Keratinocyte (primary cell): ENCODE measurements at regions not wholly inside any gene's neighbourhood (a gene's known extent, or its start where the extent isn't known, plus 50 kb on each side); places are given as distances from the start of the nearest gene placed in this dataset.

Experiments used
- DNase-seq: peaks from one replicate; pipeline ENCODE4 v3.0.0-alpha.2; 2011; ENCODE audit warnings: low read depth, missing footprints, low spot score
- FAIRE-seq: peaks from 2 replicates; lab custom pipeline; 2011; peaks lifted over from hg19 to GRCh38; lab: Jason Lieb, UNC
- H2AFZ ChIP-seq: 2 replicates; pipeline ENCODE4 v1.6.0; 2012; ENCODE audit warnings: low read length, control low read depth, inconsistent platforms; ENCODE audit not compliant: control insufficient read depth
- H3K27ac ChIP-seq: 2 replicates; pipeline ENCODE4 v1.5.1; 2011; ENCODE audit warnings: low read length; ENCODE audit not compliant: control insufficient read depth, insufficient read depth
- H3K27me3 ChIP-seq: 3 replicates; pipeline ENCODE4 v1.6.0; 2011; ENCODE audit warnings: low read length; ENCODE audit not compliant: control insufficient read depth, insufficient read depth; ENCODE audit errors: extremely low read depth
- H3K36me3 ChIP-seq, 2 experiments: 2 replicates in 1 of 2; 3 replicates in 1 of 2; pipeline ENCODE4 v1.5.1; 2011; ENCODE audit warnings: low read length in 2 of 2, mild to moderate bottlenecking in 1 of 2; ENCODE audit not compliant: control insufficient read depth in 2 of 2, insufficient read depth in 2 of 2; ENCODE audit errors: extremely low read depth in 1 of 2
- H3K4me1 ChIP-seq: 3 replicates; pipeline ENCODE4 v1.5.1; 2011; ENCODE audit warnings: low read length; ENCODE audit not compliant: control insufficient read depth, insufficient read depth; ENCODE audit errors: extremely low read depth
- H3K4me2 ChIP-seq: 3 replicates; pipeline ENCODE4 v1.6.0; 2011; ENCODE audit warnings: low read depth, low read length; ENCODE audit not compliant: control insufficient read depth, insufficient read depth; ENCODE audit errors: extremely low read depth
- H3K4me3 ChIP-seq, 3 experiments: fragments of 200-600 bp in 1 of 3; sonication (generic) in 1 of 3; 2 replicates in 2 of 3; 3 replicates in 1 of 3; pipeline ENCODE4 v1.5.1; 2011 to 2016; ENCODE audit warnings: low read length in 3 of 3, mild to moderate bottlenecking in 3 of 3, control low read depth in 2 of 3, inconsistent platforms in 1 of 3, low read depth in 1 of 3, mixed read lengths in 1 of 3, mixed run types in 1 of 3, moderate library complexity in 1 of 3; ENCODE audit not compliant: control insufficient read depth in 2 of 3, insufficient read depth in 2 of 3; ENCODE audit errors: extremely low read depth in 1 of 3
- H3K79me2 ChIP-seq: 2 replicates; pipeline ENCODE4 v1.6.0; 2012; ENCODE audit warnings: low read length; ENCODE audit not compliant: control insufficient read depth, insufficient read depth
- H3K9ac ChIP-seq: 3 replicates; pipeline ENCODE4 v1.6.0; 2011; ENCODE audit warnings: low read length; ENCODE audit not compliant: control insufficient read depth, insufficient read depth; ENCODE audit errors: extremely low read depth
- H3K9me1 ChIP-seq: 3 replicates; pipeline ENCODE4 v1.6.0; 2011; ENCODE audit warnings: low read length; ENCODE audit not compliant: control insufficient read depth, insufficient read depth; ENCODE audit errors: extremely low read depth
- H3K9me3 ChIP-seq: 2 replicates; pipeline ENCODE4 v1.5.1; 2012; ENCODE audit warnings: low read depth, low read length; ENCODE audit not compliant: control insufficient read depth
- H4K20me1 ChIP-seq: 3 replicates; pipeline ENCODE4 v1.6.0; 2011; ENCODE audit warnings: low read length; ENCODE audit not compliant: control insufficient read depth, insufficient read depth; ENCODE audit errors: extremely low read depth
- EZH2 ChIP-seq: IDR thresholded peaks from one replicate; pipeline ENCODE4 v1.6.1; 2012; ENCODE audit warnings: inconsistent platforms, mild to moderate bottlenecking, low read length, moderate library complexity
- dilution Hi-C: fragments of 300-500 bp; cut with MboI; formaldehyde crosslinking; loops from one replicate; pipeline ENCODE4 v1.7.0; 2020; ENCODE audit warnings: low sequenced_read_pairs; ENCODE audit not compliant: extremely low pct_ligation_motif_present
- TF ChIP-seq, protein P1 (sequence below), 3 experiments: IDR thresholded peaks in 1 of 3; conservative IDR thresholded peaks in 1 of 3; optimal IDR thresholded peaks in 1 of 3; 2 replicates in 2 of 3; 3 replicates in 1 of 3; pipeline versions ENCODE3 to v1.5.1; 2011; ENCODE audit warnings: low read length in 3 of 3, mild to moderate bottlenecking in 3 of 3, moderate library complexity in 2 of 3, control low read depth in 1 of 3, inconsistent platforms in 1 of 3; ENCODE audit not compliant: insufficient read depth in 2 of 3; ENCODE audit errors: extremely low read depth in 1 of 3

DNA sequence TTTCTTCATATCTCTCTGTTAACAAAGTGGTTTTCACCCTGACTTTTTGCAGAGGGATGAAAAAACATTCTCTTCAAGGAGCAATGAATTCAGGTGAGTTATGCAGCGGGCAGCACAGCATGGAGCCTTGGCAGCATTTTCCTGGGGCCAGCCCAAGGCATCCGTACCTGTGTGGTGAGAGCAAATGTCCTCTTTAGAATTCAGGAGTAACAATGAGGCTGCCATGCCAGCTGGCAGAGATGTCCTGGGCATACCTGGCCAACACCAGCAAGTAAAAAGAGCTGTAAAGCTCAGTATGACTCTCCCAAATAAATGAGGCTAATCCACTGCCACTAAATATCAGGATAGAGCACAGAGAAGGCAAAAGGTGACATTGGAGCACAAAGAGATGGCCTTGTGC is 277.6 kb upstream of the TRPC7 start:
- TF ChIP-seq EZH2: no peak
- TF ChIP-seq, protein P1, sequence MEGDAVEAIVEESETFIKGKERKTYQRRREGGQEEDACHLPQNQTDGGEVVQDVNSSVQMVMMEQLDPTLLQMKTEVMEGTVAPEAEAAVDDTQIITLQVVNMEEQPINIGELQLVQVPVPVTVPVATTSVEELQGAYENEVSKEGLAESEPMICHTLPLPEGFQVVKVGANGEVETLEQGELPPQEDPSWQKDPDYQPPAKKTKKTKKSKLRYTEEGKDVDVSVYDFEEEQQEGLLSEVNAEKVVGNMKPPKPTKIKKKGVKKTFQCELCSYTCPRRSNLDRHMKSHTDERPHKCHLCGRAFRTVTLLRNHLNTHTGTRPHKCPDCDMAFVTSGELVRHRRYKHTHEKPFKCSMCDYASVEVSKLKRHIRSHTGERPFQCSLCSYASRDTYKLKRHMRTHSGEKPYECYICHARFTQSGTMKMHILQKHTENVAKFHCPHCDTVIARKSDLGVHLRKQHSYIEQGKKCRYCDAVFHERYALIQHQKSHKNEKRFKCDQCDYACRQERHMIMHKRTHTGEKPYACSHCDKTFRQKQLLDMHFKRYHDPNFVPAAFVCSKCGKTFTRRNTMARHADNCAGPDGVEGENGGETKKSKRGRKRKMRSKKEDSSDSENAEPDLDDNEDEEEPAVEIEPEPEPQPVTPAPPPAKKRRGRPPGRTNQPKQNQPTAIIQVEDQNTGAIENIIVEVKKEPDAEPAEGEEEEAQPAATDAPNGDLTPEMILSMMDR (optimal IDR thresholded peaks at IDR 0.05 in 1 of 3, IDR thresholded peaks at IDR 0.05 in 1 of 3, conservative IDR thresholded peaks at IDR 0.05 in 1 of 3; ENCODE audit: extremely low read depth in 1 of 3, insufficient read depth in 2 of 3, low read length in 3 of 3): no peak
- DNase-seq: no peak
- FAIRE-seq: no peak
- Histone ChIP-seq H3K79me2 (no peaks in the 10 kb centered on the region), H3K4me2 (no peak overlapping the region), H4K20me1 (no peaks in the 10 kb centered on the region), H3K27ac (no peak overlapping the region), H3K4me3 (no peak overlapping the region), H3K36me3 (no peaks in the 10 kb centered on the region), H3K9me3 (no peaks in the 10 kb centered on the region), H3K27me3 (no peaks in the 10 kb centered on the region), H3K4me1 (no peaks in the 10 kb centered on the region), H3K9ac (no peak overlapping the region), H2AFZ (no peak overlapping the region), H3K9me1 (no peaks in the 10 kb centered on the region)
- dilution Hi-C loops: no loop called here

DNA sequence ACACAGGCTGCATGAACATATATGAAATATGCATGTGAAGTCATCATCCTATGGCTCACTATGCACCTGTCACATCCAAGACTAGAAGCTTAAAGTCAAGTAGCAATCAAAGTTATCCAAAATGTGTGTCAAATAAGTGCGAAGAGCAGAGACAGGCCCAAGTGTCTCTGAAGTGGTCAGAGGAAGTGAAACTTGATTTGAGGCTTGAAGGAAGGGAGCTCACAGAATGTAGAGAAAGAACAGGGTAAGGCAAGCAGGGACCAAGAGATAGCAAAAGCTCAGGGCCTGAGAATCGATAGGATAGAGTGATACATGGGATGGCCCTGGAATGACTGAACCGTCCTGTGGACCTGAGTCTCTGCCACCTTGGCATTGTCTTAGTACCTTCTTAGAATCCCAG is 274.3 kb upstream of the TRPC7 start:
- no peak for FAIRE-seq
- no peaks in the 10 kb centered on the region for H3K79me2 ChIP-seq
- H4K20me1 ChIP-seq: no peaks in the 10 kb centered on the region
- TF ChIP-seq, protein P1 (optimal IDR thresholded peaks at IDR 0.05 in 1 of 3, IDR thresholded peaks at IDR 0.05 in 1 of 3, conservative IDR thresholded peaks at IDR 0.05 in 1 of 3; ENCODE audit: extremely low read depth in 1 of 3, insufficient read depth in 2 of 3, low read length in 3 of 3): no peak
- no peak for TF ChIP-seq EZH2
- H3K4me3 ChIP-seq: no peak overlapping the region
- H3K27me3 ChIP-seq: no peaks in the 10 kb centered on the region
- H3K4me2 ChIP-seq: no peak overlapping the region
- dilution Hi-C loops: no loop called here
- no peaks in the 10 kb centered on the region for H3K9me1 ChIP-seq
- H2AFZ ChIP-seq: no peak overlapping the region
- H3K27ac ChIP-seq: no peak overlapping the region
- H3K4me1 ChIP-seq: no peaks in the 10 kb centered on the region
- no peak overlapping the region for H3K9ac ChIP-seq
- H3K36me3 ChIP-seq: no peaks in the 10 kb centered on the region
- H3K9me3 ChIP-seq: no peaks in the 10 kb centered on the region
- no peak for DNase-seq
